Osteoblast (primary cell): ENCODE measurements at regions not wholly inside any gene's neighbourhood (a gene's known extent, or its start where the extent isn't known, plus 50 kb on each side); places are given as distances from the start of the nearest gene placed in this dataset.

ENCODE experiments used
- DNase-seq: peaks from one replicate; pipeline ENCODE4 v3.0.0; 2011; ENCODE audit warnings: low spot score, mixed read lengths; ENCODE audit not compliant: insufficient read length; ENCODE audit errors: missing footprints
- H2AFZ ChIP-seq: 2 replicates; pipeline ENCODE4 v1.6.0; 2011; ENCODE audit warnings: mild to moderate bottlenecking, low read length
- H3K27ac ChIP-seq: 2 replicates; pipeline ENCODE4 v1.5.1; 2011; ENCODE audit warnings: mild to moderate bottlenecking, low read depth, low read length, moderate library complexity
- H3K27me3 ChIP-seq: 2 replicates; pipeline ENCODE4 v1.6.0; 2012; ENCODE audit warnings: mild to moderate bottlenecking, control low read depth, inconsistent platforms, low read length, moderate library complexity; ENCODE audit not compliant: insufficient read depth
- H3K36me3 ChIP-seq: 2 replicates; pipeline ENCODE4 v1.5.1; 2011; ENCODE audit warnings: mild to moderate bottlenecking, low read length, control low read depth, moderate library complexity; ENCODE audit not compliant: insufficient read depth
- H3K4me1 ChIP-seq: 2 replicates; pipeline ENCODE4 v1.5.1; 2011; ENCODE audit warnings: mild to moderate bottlenecking, low read length, control low read depth, moderate library complexity; ENCODE audit not compliant: insufficient read depth
- H3K4me2 ChIP-seq: 2 replicates; pipeline ENCODE4 v1.6.0; 2011; ENCODE audit warnings: mild to moderate bottlenecking, low read length; ENCODE audit not compliant: insufficient read depth
- H3K4me3 ChIP-seq: fragments of 200-600 bp; sonication (generic); 3 replicates; pipeline ENCODE4 v1.5.1; 2012; ENCODE audit warnings: mild to moderate bottlenecking, low read length, inconsistent platforms; ENCODE audit not compliant: insufficient read depth
- H3K79me2 ChIP-seq: 2 replicates; pipeline ENCODE4 v1.6.0; 2012; ENCODE audit warnings: mild to moderate bottlenecking, low read length, control low read depth, inconsistent platforms; ENCODE audit not compliant: insufficient read depth
- H3K9me3 ChIP-seq: 2 replicates; pipeline ENCODE4 v1.5.1; 2011; ENCODE audit warnings: low read depth, low read length, control low read depth
- H4K20me1 ChIP-seq: 2 replicates; pipeline ENCODE4 v1.6.0; 2012; ENCODE audit warnings: mild to moderate bottlenecking, low read length, control low read depth; ENCODE audit not compliant: insufficient read depth
- TF ChIP-seq, protein P1 (sequence below): IDR thresholded peaks from 2 replicates; pipeline ENCODE4 v1.5.1; 2011; ENCODE audit warnings: mild to moderate bottlenecking, low read depth, low read length, moderate library complexity; ENCODE audit errors: extremely low read depth

DNA sequence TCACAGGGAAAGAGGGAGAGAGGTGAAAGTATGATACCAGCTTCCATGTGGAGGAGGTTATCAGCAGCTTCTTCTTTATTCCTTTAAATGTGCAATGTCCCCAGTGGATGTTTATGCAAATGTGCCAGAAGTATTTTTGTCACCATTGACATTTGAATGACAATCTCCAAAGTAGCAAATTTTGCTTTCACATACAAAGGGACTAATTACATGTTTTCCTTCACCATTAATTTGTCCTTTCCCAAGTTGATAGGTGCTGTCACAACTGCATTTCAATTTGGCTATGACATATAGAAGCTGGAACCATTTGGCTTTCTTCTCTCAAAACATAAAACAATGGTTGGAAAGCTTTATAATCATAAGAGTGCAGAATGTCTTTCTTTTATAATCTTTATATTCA lies 469.0 kb upstream of the NWD2 start:
- Histone ChIP-seq H3K4me3 (no peak overlapping the region), H3K79me2 (no peaks in the 10 kb centered on the region), H3K4me2 (no peak overlapping the region), H3K36me3 (no peaks in the 10 kb centered on the region), H3K4me1 (no peaks in the 10 kb centered on the region), H3K27ac (no peak overlapping the region), H2AFZ (no peak overlapping the region), H3K9me3 (peaks cover 3% of the 10 kb centered on the region), H4K20me1 (no peaks in the 10 kb centered on the region), H3K27me3 (no peaks in the 10 kb centered on the region)
- no peak for DNase-seq
- TF ChIP-seq, protein P1, sequence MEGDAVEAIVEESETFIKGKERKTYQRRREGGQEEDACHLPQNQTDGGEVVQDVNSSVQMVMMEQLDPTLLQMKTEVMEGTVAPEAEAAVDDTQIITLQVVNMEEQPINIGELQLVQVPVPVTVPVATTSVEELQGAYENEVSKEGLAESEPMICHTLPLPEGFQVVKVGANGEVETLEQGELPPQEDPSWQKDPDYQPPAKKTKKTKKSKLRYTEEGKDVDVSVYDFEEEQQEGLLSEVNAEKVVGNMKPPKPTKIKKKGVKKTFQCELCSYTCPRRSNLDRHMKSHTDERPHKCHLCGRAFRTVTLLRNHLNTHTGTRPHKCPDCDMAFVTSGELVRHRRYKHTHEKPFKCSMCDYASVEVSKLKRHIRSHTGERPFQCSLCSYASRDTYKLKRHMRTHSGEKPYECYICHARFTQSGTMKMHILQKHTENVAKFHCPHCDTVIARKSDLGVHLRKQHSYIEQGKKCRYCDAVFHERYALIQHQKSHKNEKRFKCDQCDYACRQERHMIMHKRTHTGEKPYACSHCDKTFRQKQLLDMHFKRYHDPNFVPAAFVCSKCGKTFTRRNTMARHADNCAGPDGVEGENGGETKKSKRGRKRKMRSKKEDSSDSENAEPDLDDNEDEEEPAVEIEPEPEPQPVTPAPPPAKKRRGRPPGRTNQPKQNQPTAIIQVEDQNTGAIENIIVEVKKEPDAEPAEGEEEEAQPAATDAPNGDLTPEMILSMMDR, result no peak

DNA sequence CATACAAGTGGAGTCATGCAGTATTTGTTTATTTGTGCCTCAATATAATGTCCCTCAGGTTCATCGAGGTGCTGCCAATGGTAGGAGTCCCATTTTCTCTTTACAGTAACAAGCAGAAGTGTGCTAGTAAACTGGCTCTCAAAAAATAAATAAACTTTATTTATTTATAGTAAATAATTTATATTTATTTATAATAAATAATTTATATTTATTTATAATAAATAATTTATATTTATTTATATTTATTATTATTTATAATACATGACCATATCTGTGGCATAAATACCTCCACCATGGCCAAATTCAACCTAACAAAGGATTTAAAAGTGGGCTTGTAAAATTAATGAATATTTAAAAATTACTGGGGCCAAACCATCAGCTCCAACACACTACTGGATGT lies 464.9 kb upstream of the NWD2 start:
- H3K9me3 ChIP-seq, result peaks cover 4% of the 10 kb centered on the region
- H3K4me3 ChIP-seq, result no peak overlapping the region
- no peaks in the 10 kb centered on the region for H3K4me1 ChIP-seq
- DNase-seq, result no peak
- H3K79me2 ChIP-seq, result no peaks in the 10 kb centered on the region
- TF ChIP-seq, protein P1, result no peak
- no peak overlapping the region for H3K27ac ChIP-seq
- H3K4me2 ChIP-seq, result no peak overlapping the region
- H4K20me1 ChIP-seq, result no peaks in the 10 kb centered on the region
- H2AFZ ChIP-seq, result no peak overlapping the region
- H3K27me3 ChIP-seq, result no peaks in the 10 kb centered on the region
- no peaks in the 10 kb centered on the region for H3K36me3 ChIP-seq

DNA sequence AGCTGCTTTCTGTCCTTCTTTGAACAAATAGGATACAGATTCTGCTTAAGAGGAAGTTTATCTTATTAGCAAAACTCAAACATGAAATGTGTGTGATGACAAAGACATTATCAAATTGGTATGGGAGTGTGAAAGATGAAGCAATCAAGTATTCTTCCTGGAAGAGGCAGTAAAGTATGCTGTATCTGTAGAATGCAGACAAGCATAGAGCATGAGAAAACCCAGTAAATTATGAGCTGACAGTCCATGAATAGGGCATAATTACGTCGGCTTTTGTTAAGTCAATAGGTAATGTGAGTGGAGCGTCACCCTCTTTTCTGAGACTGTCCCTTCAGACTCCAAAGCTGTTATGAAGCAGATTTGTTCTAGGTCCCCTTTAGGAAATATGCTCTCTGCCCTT lies 458.6 kb upstream of the NWD2 start:
- H3K36me3 ChIP-seq, result no peaks in the 10 kb centered on the region
- DNase-seq, result no peak
- H3K27ac ChIP-seq, result no peak overlapping the region
- H3K27me3 ChIP-seq, result no peaks in the 10 kb centered on the region
- H2AFZ ChIP-seq, result no peak overlapping the region
- no peak overlapping the region for H3K4me2 ChIP-seq
- no peaks in the 10 kb centered on the region for H3K4me1 ChIP-seq
- H3K79me2 ChIP-seq, result no peaks in the 10 kb centered on the region
- TF ChIP-seq, protein P1, result no peak
- peaks cover 4% of the 10 kb centered on the region for H3K9me3 ChIP-seq
- no peaks in the 10 kb centered on the region for H4K20me1 ChIP-seq
- no peak overlapping the region for H3K4me3 ChIP-seq

DNA sequence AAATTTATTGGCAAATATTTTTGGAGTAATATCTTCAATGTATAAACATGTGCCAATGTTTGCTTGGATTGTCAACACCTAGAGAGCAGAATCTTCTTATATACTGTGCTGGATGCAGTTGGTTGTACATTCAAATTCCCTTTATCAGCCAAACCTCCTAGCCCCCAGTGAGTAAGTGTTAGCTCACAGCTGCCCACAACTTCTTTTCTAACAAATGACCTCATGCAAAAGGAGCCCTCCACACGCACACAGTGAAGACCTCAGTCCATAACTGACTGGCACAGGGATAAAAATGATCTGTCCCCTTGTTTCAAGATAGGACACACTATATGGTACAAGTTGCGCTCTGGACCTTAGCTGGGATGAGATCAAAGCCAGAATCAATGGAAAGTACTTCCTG lies 458.0 kb upstream of the NWD2 start:
- Histone ChIP-seq H4K20me1 (no peaks in the 10 kb centered on the region), H3K4me2 (no peak overlapping the region), H3K27me3 (no peaks in the 10 kb centered on the region), H2AFZ (no peak overlapping the region), H3K4me1 (no peaks in the 10 kb centered on the region), H3K36me3 (no peaks in the 10 kb centered on the region), H3K27ac (no peak overlapping the region), H3K4me3 (no peak overlapping the region), H3K9me3 (peaks cover 3% of the 10 kb centered on the region), H3K79me2 (no peaks in the 10 kb centered on the region)
- TF ChIP-seq, protein P1, result no peak
- DNase-seq, result no peak
